HEK293 (cell line): ENCODE measurements at regions not wholly inside any gene's neighbourhood (a gene's known extent, or its start where the extent isn't known, plus 50 kb on each side); places are given as distances from the start of the nearest gene placed in this dataset.

Experiments
- CTCF ChIA-PET: fragments of 350-600 bp; formaldehyde crosslinking; extraction: SDS; loops from one replicate; lab custom pipeline; 2021; ENCODE audit warnings: antibody characterized with exemption; lab: Yijun Ruan, JAX
- POLR2A ChIA-PET: fragments of 300-600 bp; formaldehyde crosslinking; extraction: SDS; loops from one replicate; lab custom pipeline; 2020; ENCODE audit warnings: antibody characterized with exemption, inconsistent platforms; lab: Yijun Ruan, JAX
- H3K27ac ChIP-seq: fragments of 200-500 bp; sonication (Bioruptor generic); 2 replicates; pipeline ENCODE4 v1.5.1; 2014; ENCODE audit warnings: low read depth, low read length, control low read depth, inconsistent platforms; ENCODE audit errors: extremely low read depth
- H3K36me3 ChIP-seq, 2 experiments: fragments of 200-500 bp in 1 of 2; sonication (Bioruptor generic) in 1 of 2; 1 replicate in 1 of 2; 2 replicates in 1 of 2; pipeline ENCODE4 v1.5.1; 2014 to 2017; ENCODE audit warnings: inconsistent platforms in 2 of 2, low read length in 2 of 2; ENCODE audit not compliant: control insufficient read depth in 2 of 2, insufficient read depth in 1 of 2
- H3K4me1 ChIP-seq: fragments of 200-500 bp; sonication (Bioruptor generic); 2 replicates; pipeline ENCODE4 v1.5.1; 2014; ENCODE audit warnings: mild to moderate bottlenecking, low read length, inconsistent platforms; ENCODE audit not compliant: control insufficient read depth, insufficient read depth
- H3K4me3 ChIP-seq: 2 replicates; pipeline ENCODE4 v1.5.1; 2011; ENCODE audit warnings: low read depth, mild to moderate bottlenecking, control low read depth, low read length, moderate library complexity
- H3K9me3 ChIP-seq: fragments of 200-500 bp; sonication (Bioruptor generic); 2 replicates; pipeline ENCODE4 v1.5.1; 2014; ENCODE audit warnings: low read depth, low read length, inconsistent platforms; ENCODE audit not compliant: control insufficient read depth, insufficient read depth
- HOXA7 ChIP-seq: sonication (generic); formaldehyde crosslinking; IDR thresholded peaks from 2 replicates; pipeline ENCODE4 v1.8.1; 2022; ENCODE audit warnings: missing genetic modification reagents, borderline replicate concordance
- HOXD13 ChIP-seq: sonication (generic); formaldehyde crosslinking; IDR thresholded peaks from 2 replicates; pipeline ENCODE4 v1.8.0; 2022; ENCODE audit warnings: missing genetic modification reagents, borderline replicate concordance
- SCRT2 ChIP-seq: fragments of 450-650 bp; formaldehyde crosslinking; IDR thresholded peaks from 2 replicates; pipeline ENCODE4 v1.5.1; 2016; ENCODE audit warnings: missing biosample characterization, missing genetic modification characterization
- SP2 ChIP-seq: fragments of 450-650 bp; formaldehyde crosslinking; IDR thresholded peaks from 2 replicates; pipeline ENCODE4 v1.5.1; 2016; ENCODE audit warnings: missing biosample characterization, missing genetic modification characterization
- SP7 ChIP-seq: fragments of 450-650 bp; formaldehyde crosslinking; IDR thresholded peaks from 2 replicates; pipeline ENCODE4 v1.5.1; 2016; ENCODE audit warnings: missing biosample characterization, missing genetic modification characterization
- YY2 ChIP-seq: fragments of 450-650 bp; formaldehyde crosslinking; IDR thresholded peaks from 2 replicates; pipeline ENCODE4 v1.5.1; 2016; ENCODE audit warnings: missing biosample characterization, missing genetic modification characterization
- ZFP3 ChIP-seq: fragments of 450-650 bp; formaldehyde crosslinking; IDR thresholded peaks from 2 replicates; pipeline ENCODE4 v1.5.1; 2016; ENCODE audit warnings: low read depth, missing biosample characterization, missing genetic modification characterization
- ZFP69B ChIP-seq: fragments of 450-650 bp; formaldehyde crosslinking; IDR thresholded peaks from 2 replicates; pipeline ENCODE4 v1.5.1; 2016; ENCODE audit warnings: missing biosample characterization, missing genetic modification characterization
- ZNF138 ChIP-seq: fragments of 450-650 bp; formaldehyde crosslinking; IDR thresholded peaks from 2 replicates; pipeline ENCODE4 v1.5.1; 2016; ENCODE audit warnings: missing biosample characterization, missing genetic modification characterization, borderline replicate concordance
- ZNF140 ChIP-seq: fragments of 450-650 bp; formaldehyde crosslinking; IDR thresholded peaks from 2 replicates; pipeline ENCODE4 v1.5.1; 2016; ENCODE audit warnings: missing biosample characterization, missing genetic modification characterization
- ZNF214 ChIP-seq: fragments of 450-650 bp; formaldehyde crosslinking; IDR thresholded peaks from 2 replicates; pipeline ENCODE4 v1.5.1; 2017; ENCODE audit warnings: missing biosample characterization, mild to moderate bottlenecking, missing genetic modification characterization, borderline replicate concordance
- ZNF24 ChIP-seq: fragments of 450-650 bp; formaldehyde crosslinking; IDR thresholded peaks from 2 replicates; pipeline ENCODE4 v1.5.1; 2016; ENCODE audit warnings: missing biosample characterization, missing genetic modification characterization
- ZNF274 ChIP-seq, 2 experiments: fragments of 200-500 bp in 1 of 2; fragments of 450-650 bp in 1 of 2; sonication (Bioruptor generic) in 1 of 2; formaldehyde crosslinking in 1 of 2; IDR thresholded peaks; 2 replicates each; pipeline versions ENCODE4 v1.5.1 to v1.6.1; 2014 to 2016; ENCODE audit warnings: borderline replicate concordance in 1 of 2, inconsistent platforms in 1 of 2, low read length in 1 of 2, missing biosample characterization in 1 of 2, missing genetic modification characterization in 1 of 2
- ZNF302 ChIP-seq: fragments of 450-650 bp; formaldehyde crosslinking; IDR thresholded peaks from 2 replicates; pipeline ENCODE4 v1.5.1; 2016; ENCODE audit warnings: missing biosample characterization, missing genetic modification characterization, low read depth
- ZNF311 ChIP-seq: fragments of 450-650 bp; formaldehyde crosslinking; IDR thresholded peaks from 2 replicates; pipeline ENCODE4 v1.5.1; 2017; ENCODE audit warnings: missing biosample characterization, missing genetic modification characterization, borderline replicate concordance
- ZNF416 ChIP-seq: fragments of 450-650 bp; formaldehyde crosslinking; IDR thresholded peaks from 2 replicates; pipeline ENCODE4 v1.5.1; 2016; ENCODE audit warnings: missing biosample characterization, missing genetic modification characterization
- ZNF473 ChIP-seq: fragments of 450-650 bp; formaldehyde crosslinking; IDR thresholded peaks from 2 replicates; pipeline ENCODE4 v1.5.1; 2017; ENCODE audit warnings: missing biosample characterization, missing genetic modification characterization
- ZNF48 ChIP-seq: fragments of 450-650 bp; formaldehyde crosslinking; IDR thresholded peaks from 2 replicates; pipeline ENCODE4 v1.5.1; 2016; ENCODE audit warnings: missing biosample characterization, missing genetic modification characterization
- ZNF530 ChIP-seq: fragments of 450-650 bp; formaldehyde crosslinking; IDR thresholded peaks from 2 replicates; pipeline ENCODE4 v1.5.1; 2016; ENCODE audit warnings: low read depth, missing biosample characterization, missing genetic modification characterization
- ZNF768 ChIP-seq: fragments of 450-650 bp; formaldehyde crosslinking; IDR thresholded peaks from 2 replicates; pipeline ENCODE4 v1.5.1; 2018; ENCODE audit warnings: missing biosample characterization, mild to moderate bottlenecking, missing genetic modification characterization
- TF ChIP-seq, protein P1 (sequence below): fragments of 450-650 bp; formaldehyde crosslinking; conservative IDR thresholded peaks from 2 replicates; pipeline ENCODE4 v1.5.1; 2016; ENCODE audit warnings: low read depth, missing biosample characterization, missing genetic modification characterization
- TF ChIP-seq, protein P2 (sequence below): fragments of 450-650 bp; formaldehyde crosslinking; optimal IDR thresholded peaks from 2 replicates; pipeline ENCODE3; 2016; ENCODE audit warnings: missing biosample characterization, mild to moderate bottlenecking, missing genetic modification characterization
- TF ChIP-seq, protein P3 (sequence below): fragments of 450-650 bp; formaldehyde crosslinking; IDR thresholded peaks from 2 replicates; pipeline ENCODE4; 2016; ENCODE audit warnings: missing biosample characterization, missing genetic modification characterization
- TF ChIP-seq, protein P4 (sequence below): fragments of 450-650 bp; IDR thresholded peaks from 2 replicates; pipeline ENCODE4 v1.5.1; 2018; ENCODE audit warnings: missing biosample characterization, missing genetic modification characterization
- TF ChIP-seq, protein P5 (sequence below): fragments of 450-650 bp; formaldehyde crosslinking; IDR thresholded peaks from 2 replicates; pipeline ENCODE4 v1.5.1; 2016; ENCODE audit warnings: missing biosample characterization, missing genetic modification characterization

DNA sequence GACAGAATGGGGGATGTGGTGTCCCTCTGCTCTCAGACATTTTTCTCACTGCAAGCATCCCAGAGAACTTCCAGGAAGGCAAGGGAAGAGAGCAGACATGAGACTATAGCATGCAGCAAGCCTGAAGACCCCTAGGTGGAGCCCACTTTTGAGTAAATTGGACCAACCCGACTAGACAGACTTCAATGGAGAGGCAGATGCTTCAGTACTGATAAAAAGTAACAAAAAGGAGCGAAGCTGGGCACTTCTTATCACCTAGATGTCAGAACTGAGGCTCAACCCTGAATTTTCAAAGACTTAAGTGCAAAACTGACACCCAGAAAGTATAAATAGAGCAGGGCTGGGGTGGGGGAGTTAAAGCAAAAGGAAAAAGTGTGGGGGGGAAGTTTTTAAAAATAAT, 130.8 kb downstream of the PMP22 start:
- Histone ChIP-seq H3K4me1 (no peaks in the 10 kb centered on the region), H3K9me3 (no peaks in the 10 kb centered on the region)
- TF ChIP-seq ZNF48 (tag by site-specific recombination) (no peak), ZNF768 (tag by site-specific recombination) (no peak), SP2 (tag by site-specific recombination) (no peak), ZFP69B (tag by site-specific recombination) (no peak), ZNF311 (tag by site-specific recombination) (no peak), ZNF214 (tag by site-specific recombination) (no peak), ZNF530 (tag by site-specific recombination) (no peak), SCRT2 (no peak), ZNF274 (IDR thresholded peaks at IDR 0.05; ENCODE audit: low read length) (no peak), ZNF274 (tag by site-specific recombination; IDR thresholded peaks at IDR 0.05; ENCODE audit: borderline replicate concordance) (no peak), ZNF24 (no peak), ZNF473 (tag by site-specific recombination) (no peak), HOXD13 (CRISPR knock-in tag) (no peak), ZNF416 (tag by site-specific recombination) (no peak), ZNF138 (no peak), ZNF302 (no peak), YY2 (no peak)
- TF ChIP-seq, protein P1, sequence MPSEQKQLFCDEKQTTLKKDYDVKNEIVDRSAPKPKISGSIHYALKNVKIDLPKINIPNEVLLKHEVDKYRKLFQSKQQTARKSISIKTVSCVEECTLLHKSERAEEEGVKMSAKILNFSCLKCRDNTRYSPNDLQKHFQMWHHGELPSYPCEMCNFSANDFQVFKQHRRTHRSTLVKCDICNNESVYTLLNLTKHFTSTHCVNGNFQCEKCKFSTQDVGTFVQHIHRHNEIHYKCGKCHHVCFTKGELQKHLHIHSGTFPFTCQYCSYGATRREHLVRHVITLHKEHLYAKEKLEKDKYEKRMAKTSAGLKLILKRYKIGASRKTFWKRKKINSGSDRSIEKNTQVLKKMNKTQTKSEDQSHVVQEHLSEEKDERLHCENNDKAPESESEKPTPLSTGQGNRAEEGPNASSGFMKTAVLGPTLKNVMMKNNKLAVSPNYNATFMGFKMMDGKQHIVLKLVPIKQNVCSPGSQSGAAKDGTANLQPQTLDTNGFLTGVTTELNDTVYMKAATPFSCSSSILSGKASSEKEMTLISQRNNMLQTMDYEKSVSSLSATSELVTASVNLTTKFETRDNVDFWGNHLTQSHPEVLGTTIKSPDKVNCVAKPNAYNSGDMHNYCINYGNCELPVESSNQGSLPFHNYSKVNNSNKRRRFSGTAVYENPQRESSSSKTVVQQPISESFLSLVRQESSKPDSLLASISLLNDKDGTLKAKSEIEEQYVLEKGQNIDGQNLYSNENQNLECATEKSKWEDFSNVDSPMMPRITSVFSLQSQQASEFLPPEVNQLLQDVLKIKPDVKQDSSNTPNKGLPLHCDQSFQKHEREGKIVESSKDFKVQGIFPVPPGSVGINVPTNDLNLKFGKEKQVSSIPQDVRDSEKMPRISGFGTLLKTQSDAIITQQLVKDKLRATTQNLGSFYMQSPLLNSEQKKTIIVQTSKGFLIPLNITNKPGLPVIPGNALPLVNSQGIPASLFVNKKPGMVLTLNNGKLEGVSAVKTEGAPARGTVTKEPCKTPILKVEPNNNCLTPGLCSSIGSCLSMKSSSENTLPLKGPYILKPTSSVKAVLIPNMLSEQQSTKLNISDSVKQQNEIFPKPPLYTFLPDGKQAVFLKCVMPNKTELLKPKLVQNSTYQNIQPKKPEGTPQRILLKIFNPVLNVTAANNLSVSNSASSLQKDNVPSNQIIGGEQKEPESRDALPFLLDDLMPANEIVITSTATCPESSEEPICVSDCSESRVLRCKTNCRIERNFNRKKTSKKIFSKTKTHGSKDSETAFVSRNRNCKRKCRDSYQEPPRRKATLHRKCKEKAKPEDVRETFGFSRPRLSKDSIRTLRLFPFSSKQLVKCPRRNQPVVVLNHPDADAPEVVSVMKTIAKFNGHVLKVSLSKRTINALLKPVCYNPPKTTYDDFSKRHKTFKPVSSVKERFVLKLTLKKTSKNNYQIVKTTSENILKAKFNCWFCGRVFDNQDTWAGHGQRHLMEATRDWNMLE (tag by site-specific recombination), result no peak
- TF ChIP-seq, protein P2, sequence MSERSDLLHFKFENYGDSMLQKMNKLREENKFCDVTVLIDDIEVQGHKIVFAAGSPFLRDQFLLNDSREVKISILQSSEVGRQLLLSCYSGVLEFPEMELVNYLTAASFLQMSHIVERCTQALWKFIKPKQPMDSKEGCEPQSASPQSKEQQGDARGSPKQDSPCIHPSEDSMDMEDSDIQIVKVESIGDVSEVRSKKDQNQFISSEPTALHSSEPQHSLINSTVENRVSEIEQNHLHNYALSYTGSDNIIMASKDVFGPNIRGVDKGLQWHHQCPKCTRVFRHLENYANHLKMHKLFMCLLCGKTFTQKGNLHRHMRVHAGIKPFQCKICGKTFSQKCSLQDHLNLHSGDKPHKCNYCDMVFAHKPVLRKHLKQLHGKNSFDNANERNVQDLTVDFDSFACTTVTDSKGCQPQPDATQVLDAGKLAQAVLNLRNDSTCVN (tag by site-specific recombination), result no peak
- TF ChIP-seq, protein P3, sequence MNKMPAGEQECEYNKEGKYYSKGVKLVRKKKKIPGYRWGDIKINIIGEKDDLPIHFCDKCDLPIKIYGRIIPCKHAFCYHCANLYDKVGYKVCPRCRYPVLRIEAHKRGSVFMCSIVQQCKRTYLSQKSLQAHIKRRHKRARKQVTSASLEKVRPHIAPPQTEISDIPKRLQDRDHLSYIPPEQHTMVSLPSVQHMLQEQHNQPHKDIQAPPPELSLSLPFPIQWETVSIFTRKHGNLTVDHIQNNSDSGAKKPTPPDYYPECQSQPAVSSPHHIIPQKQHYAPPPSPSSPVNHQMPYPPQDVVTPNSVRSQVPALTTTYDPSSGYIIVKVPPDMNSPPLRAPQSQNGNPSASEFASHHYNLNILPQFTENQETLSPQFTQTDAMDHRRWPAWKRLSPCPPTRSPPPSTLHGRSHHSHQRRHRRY (tag by site-specific recombination), result no peak
- TF ChIP-seq, all 188 proteins: peak for 0
- H3K36me3 ChIP-seq, result no peaks in the 10 kb centered on the region
- no peak overlapping the region for H3K4me3 ChIP-seq
- CTCF ChIA-PET, result interaction anchor here (0.6 to 0.9 kb wide), 2 partner anchors 8 to 13 kb away, joined by 3 read pairs; no protein-coding TSS in a partner anchor
- H3K27ac ChIP-seq, result no peak overlapping the region
- POLR2A ChIA-PET, result no interaction called here

DNA sequence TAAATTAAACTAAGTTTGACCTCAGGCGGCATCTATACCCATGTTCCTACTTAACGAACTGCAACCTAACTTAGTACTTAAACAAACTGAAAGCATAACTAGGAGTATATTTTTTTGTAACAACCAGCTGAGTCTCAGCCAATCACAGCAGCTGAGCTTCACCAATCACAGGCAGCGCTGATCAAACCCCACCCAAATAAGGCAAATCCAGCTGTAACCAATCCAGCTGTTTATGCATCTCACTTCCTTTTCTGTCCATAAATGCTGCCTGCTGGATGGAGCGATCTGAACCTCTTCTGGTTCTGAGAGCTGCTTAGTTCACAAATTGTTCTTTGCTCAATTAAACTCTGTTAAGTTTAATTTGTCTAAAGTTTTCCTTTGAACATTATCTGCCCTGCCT, 131.3 kb downstream of the PMP22 start:
- POLR2A ChIA-PET, result no interaction called here
- Histone ChIP-seq H3K27ac (no peak overlapping the region), H3K36me3 (no peaks in the 10 kb centered on the region), H3K4me1 (no peaks in the 10 kb centered on the region), H3K4me3 (no peak overlapping the region), H3K9me3 (no peaks in the 10 kb centered on the region)
- CTCF ChIA-PET, result interaction anchor here (0.6 kb wide), 1 partner anchor 9 kb away, joined by 3 read pairs; no protein-coding TSS in a partner anchor
- TF ChIP-seq ZNF140 (tag by site-specific recombination) (no peak), HOXA7 (CRISPR knock-in tag) (no peak), ZFP3 (no peak), SP7 (tag by site-specific recombination) (no peak)
- TF ChIP-seq, protein P4, sequence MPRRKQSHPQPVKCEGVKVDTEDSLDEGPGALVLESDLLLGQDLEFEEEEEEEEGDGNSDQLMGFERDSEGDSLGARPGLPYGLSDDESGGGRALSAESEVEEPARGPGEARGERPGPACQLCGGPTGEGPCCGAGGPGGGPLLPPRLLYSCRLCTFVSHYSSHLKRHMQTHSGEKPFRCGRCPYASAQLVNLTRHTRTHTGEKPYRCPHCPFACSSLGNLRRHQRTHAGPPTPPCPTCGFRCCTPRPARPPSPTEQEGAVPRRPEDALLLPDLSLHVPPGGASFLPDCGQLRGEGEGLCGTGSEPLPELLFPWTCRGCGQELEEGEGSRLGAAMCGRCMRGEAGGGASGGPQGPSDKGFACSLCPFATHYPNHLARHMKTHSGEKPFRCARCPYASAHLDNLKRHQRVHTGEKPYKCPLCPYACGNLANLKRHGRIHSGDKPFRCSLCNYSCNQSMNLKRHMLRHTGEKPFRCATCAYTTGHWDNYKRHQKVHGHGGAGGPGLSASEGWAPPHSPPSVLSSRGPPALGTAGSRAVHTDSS (tag by site-specific recombination), result no peak
- TF ChIP-seq, protein P5, sequence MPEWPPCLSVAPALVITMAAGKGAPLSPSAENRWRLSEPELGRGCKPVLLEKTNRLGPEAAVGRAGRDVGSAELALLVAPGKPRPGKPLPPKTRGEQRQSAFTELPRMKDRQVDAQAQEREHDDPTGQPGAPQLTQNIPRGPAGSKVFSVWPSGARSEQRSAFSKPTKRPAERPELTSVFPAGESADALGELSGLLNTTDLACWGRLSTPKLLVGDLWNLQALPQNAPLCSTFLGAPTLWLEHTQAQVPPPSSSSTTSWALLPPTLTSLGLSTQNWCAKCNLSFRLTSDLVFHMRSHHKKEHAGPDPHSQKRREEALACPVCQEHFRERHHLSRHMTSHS, result no peak
